Small intestine (tissue), 7 donors: ENCODE measurements at regions not wholly inside any gene's neighbourhood (a gene's known extent, or its start where the extent isn't known, plus 50 kb on each side); places are given as distances from the start of the nearest gene placed in this dataset.
"Not testable (repeated sequence)": the region's sequence is repeated elsewhere in the genome, so short reads cannot be mapped to it uniquely, and the experiment has no call there.

Experiments
- DNase-seq, 2 donors: peaks; one replicate each; pipeline versions ENCODE4 v3.0.0 to v3.0.0-alpha.2; 2013
- FAIRE-seq: peaks from 2 replicates; lab custom pipeline; 2012; peaks lifted over from hg19 to GRCh38; lab: Jason Lieb, UNC
- H3K27ac ChIP-seq, 3 donors: one replicate each; pipeline ENCODE4 v1.5.1; 2013; ENCODE audit warnings: low read length in 2 of 3, mild to moderate bottlenecking in 2 of 3, control low read depth in 1 of 3, inconsistent platforms in 1 of 3, low read depth in 1 of 3, moderate library complexity in 1 of 3
- H3K27me3 ChIP-seq, 3 donors: one replicate each; pipeline ENCODE4 v1.6.1; 2013; ENCODE audit warnings: low read length in 3 of 3, inconsistent platforms in 1 of 3; ENCODE audit not compliant: control insufficient read depth in 3 of 3, insufficient read depth in 3 of 3
- H3K36me3 ChIP-seq, 3 donors: one replicate each; pipeline ENCODE4 v1.6.1; 2013; ENCODE audit warnings: low read length in 3 of 3, inconsistent platforms in 1 of 3, low read depth in 1 of 3, mild to moderate bottlenecking in 1 of 3, moderate library complexity in 1 of 3; ENCODE audit not compliant: control insufficient read depth in 3 of 3, insufficient read depth in 2 of 3
- H3K4me1 ChIP-seq, 3 donors: one replicate each; pipeline ENCODE4 v1.6.1; 2013; ENCODE audit warnings: low read length in 2 of 3, inconsistent platforms in 1 of 3, low read depth in 1 of 3, mild to moderate bottlenecking in 1 of 3, moderate library complexity in 1 of 3; ENCODE audit not compliant: control insufficient read depth in 3 of 3, insufficient read depth in 2 of 3
- H3K4me3 ChIP-seq, 3 donors: one replicate each; pipeline ENCODE4 v1.5.1; 2013; ENCODE audit warnings: low read length in 3 of 3, control low read depth in 1 of 3, inconsistent platforms in 1 of 3, low read depth in 1 of 3, mild to moderate bottlenecking in 1 of 3, moderate library complexity in 1 of 3
- H3K9me3 ChIP-seq, 2 donors: one replicate each; pipeline ENCODE4 v1.6.1; 2013; ENCODE audit warnings: low read depth in 1 of 2, low read length in 1 of 2; ENCODE audit not compliant: control insufficient read depth in 2 of 2, insufficient read depth in 1 of 2
- WGBS, 3 donors: extraction: QIAGEN DNeasy Blood & Tissue Kit; methylation state at CpG; one replicate each; pipeline ENCODE4 v1.1.7; 2013; 5-methylcytosine and 5-hydroxymethylcytosine counted together
- donor health status: healthy with polysubstance abuse.
- donor health status: control.
- donor health status: control.
- donor health status: Bipolar disorder and iron deficiency.
- donor health status: healthy.

GRCh38 chr4:115179438-115180062 is 66.1 kb upstream of the NDST4 start:
- 92 to 97% (median 93%) methylated on average over 37 to 41 of the region's 41 CpGs for WGBS, 3 donors
- H3K36me3 ChIP-seq, H3K27ac ChIP-seq, FAIRE-seq, DNase-seq, H3K9me3 ChIP-seq, H3K4me3 ChIP-seq, H3K27me3 ChIP-seq, H3K4me1 ChIP-seq: not testable (repeated sequence)

- not testable (repeated sequence) for DNase-seq, H3K4me1 ChIP-seq, H3K27me3 ChIP-seq, H3K4me3 ChIP-seq, H3K9me3 ChIP-seq, H3K27ac ChIP-seq, H3K36me3 ChIP-seq, FAIRE-seq
- WGBS, 3 donors, result 90 to 91% (median 91%) methylated on average over 15 of the region's 15 CpGs
These were observed 65.3 kb upstream of the NDST4 start for GRCh38 chr4:115178687-115179086.

GRCh38 chr4:115171220-115171619 is 57.8 kb upstream of the NDST4 start:
- H3K36me3 ChIP-seq, result no peaks in the 10 kb centered on the region
- FAIRE-seq (peak; percentile 55), DNase-seq (no peak)
- H3K27ac ChIP-seq, result no peak overlapping the region
- H3K9me3 ChIP-seq, result no peaks in the 10 kb centered on the region
- H3K4me3 ChIP-seq, result no peak overlapping the region
- no peaks in the 10 kb centered on the region for H3K27me3 ChIP-seq
- 85 to 91% (median 88%) methylated on average over 1 of the region's 1 CpG for WGBS, 3 donors
- no peaks in the 10 kb centered on the region for H3K4me1 ChIP-seq

DNA sequence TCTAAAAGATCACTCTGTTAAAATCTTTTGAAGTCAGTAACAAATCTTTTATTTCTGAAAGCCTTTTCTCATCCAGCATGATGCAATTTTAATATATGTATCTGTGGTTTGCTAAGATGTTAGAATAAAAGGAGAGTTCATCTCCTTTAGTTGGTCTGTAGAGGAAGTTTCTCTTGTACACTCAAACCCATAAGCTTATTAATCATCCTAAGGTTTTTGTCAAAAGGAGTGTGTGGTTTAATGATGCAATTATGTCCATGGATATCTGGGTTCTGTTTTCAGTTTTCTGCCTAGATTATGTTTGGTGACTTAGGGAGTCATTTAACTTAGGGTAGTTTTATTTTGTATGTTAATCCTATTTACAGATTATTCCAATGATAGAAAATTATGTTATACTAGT is 52.1 kb upstream of the NDST4 start:
- Histone ChIP-seq H3K9me3 (no peaks in the 10 kb centered on the region), H3K27ac (no peak overlapping the region), H3K4me1 (no peaks in the 10 kb centered on the region), H3K4me3 (no peak overlapping the region), H3K27me3 (no peaks in the 10 kb centered on the region), H3K36me3 (no peaks in the 10 kb centered on the region)
- DNase-seq (no peak), FAIRE-seq (no peak)
